ENCODE measurements at regions not wholly inside any gene's neighbourhood (a gene's known extent, or its start where the extent isn't known, plus 50 kb on each side); places are given as distances from the start of the nearest gene placed in this dataset.

- H3K4me3 Mint-ChIP-seq: no peak overlapping the region
- POLR2A ChIA-PET: interaction anchor here (0.7 kb wide), 1 partner anchor 175 kb away, joined by 3 read pairs; no protein-coding TSS in a partner anchor
Measured at GRCh38 chr4:152138451-152138850, 377.6 kb upstream of the GATB start.

GRCh38 chr4:152132776-152133175, 372.0 kb upstream of the GATB start:
- ChIA-PET POLR2A (no interaction called here), CTCF (interaction anchor here (1.1 kb wide), 1 partner anchor 11 kb away, joined by 5 read pairs; no protein-coding TSS in a partner anchor)
- H3K27ac Mint-ChIP-seq: no peak overlapping the region
- peaks cover 16% of the 10 kb centered on the region for H3K9me3 Mint-ChIP-seq
- H3K27me3 Mint-ChIP-seq: no peaks in the 10 kb centered on the region
- peaks cover 18% of the 10 kb centered on the region for H3K36me3 Mint-ChIP-seq (ENCODE audit: low read depth)
- DNase-seq: no peak
- no peak overlapping the region for H3K4me3 Mint-ChIP-seq
- peaks cover 35% of the 10 kb centered on the region for H3K4me1 Mint-ChIP-seq

More at GRCh38 chr4:152138451-152138850, 377.6 kb upstream of the GATB start:
- Mint-ChIP-seq H3K27me3 (no peaks in the 10 kb centered on the region), H3K4me1 (peaks cover 35% of the 10 kb centered on the region), H3K36me3 (ENCODE audit: low read depth) (peaks cover 5% of the 10 kb centered on the region), H3K9me3 (peaks cover 18% of the 10 kb centered on the region), H3K27ac (no peak overlapping the region)
- CTCF ChIA-PET: no interaction called here
- DNase-seq: peak; percentile 71

- ChIA-PET POLR2A (no interaction called here), CTCF (interaction anchor here (1.3 kb wide), 1 partner anchor 13 kb away, joined by 3 read pairs; no protein-coding TSS in a partner anchor)
- Mint-ChIP-seq H3K4me1 (peaks cover 33% of the 10 kb centered on the region), H3K4me3 (no peak overlapping the region), H3K27me3 (no peaks in the 10 kb centered on the region), H3K36me3 (ENCODE audit: low read depth) (peaks cover 39% of the 10 kb centered on the region), H3K9me3 (peaks cover 54% of the 10 kb centered on the region), H3K27ac (no peak overlapping the region)
- DNase-seq: no peak
Measured at GRCh38 chr4:152128356-152128755, 367.5 kb upstream of the GATB start.

GRCh38 chr4:152126238-152126637, 365.4 kb upstream of the GATB start:
- Mint-ChIP-seq H3K36me3 (ENCODE audit: low read depth) (peaks cover 35% of the 10 kb centered on the region), H3K4me3 (no peak overlapping the region), H3K27ac (no peak overlapping the region), H3K4me1 (peaks cover 27% of the 10 kb centered on the region), H3K9me3 (peaks cover 58% of the 10 kb centered on the region), H3K27me3 (no peaks in the 10 kb centered on the region)
- no peak for DNase-seq
- ChIA-PET POLR2A (no interaction called here), CTCF (interaction anchor here (0.7 kb wide), 1 partner anchor 8 kb away, joined by 3 read pairs; no protein-coding TSS in a partner anchor)

GRCh38 chr4:152118819-152119553, 358.2 kb upstream of the GATB start:
- peaks cover 29% of the 10 kb centered on the region for H3K36me3 Mint-ChIP-seq (ENCODE audit: low read depth)
- H3K27ac Mint-ChIP-seq: no peak overlapping the region
- ChIA-PET POLR2A (no interaction called here), CTCF (interaction anchor here (1.2 kb wide), 1 partner anchor 17 kb away, joined by 3 read pairs; no protein-coding TSS in a partner anchor)
- H3K4me1 Mint-ChIP-seq: peaks cover 32% of the 10 kb centered on the region
- H3K9me3 Mint-ChIP-seq: peaks cover 38% of the 10 kb centered on the region
- H3K27me3 Mint-ChIP-seq: no peaks in the 10 kb centered on the region
- no peak for DNase-seq
- no peak overlapping the region for H3K4me3 Mint-ChIP-seq

GRCh38 chr4:152117933-152118507, 357.2 kb upstream of the GATB start:
- Mint-ChIP-seq H3K27ac (no peak overlapping the region), H3K4me1 (peaks cover 38% of the 10 kb centered on the region), H3K4me3 (no peak overlapping the region), H3K36me3 (ENCODE audit: low read depth) (peaks cover 29% of the 10 kb centered on the region), H3K27me3 (no peaks in the 10 kb centered on the region), H3K9me3 (peaks cover 31% of the 10 kb centered on the region)
- CTCF ChIA-PET: interaction anchor here (1.2 to 5.4 kb wide), 2 partner anchors 16 kb away, joined by 3 to 31 read pairs; no protein-coding TSS in a partner anchor
- POLR2A ChIA-PET: no interaction called here
- DNase-seq: no peak

GRCh38 chr4:152117520-152117919, 356.7 kb upstream of the GATB start:
- ChIA-PET CTCF (interaction anchor here (5.4 kb wide), 1 partner anchor 16 kb away, joined by 31 read pairs; no protein-coding TSS in a partner anchor), POLR2A (no interaction called here)
- peaks cover 31% of the 10 kb centered on the region for H3K9me3 Mint-ChIP-seq
- no peaks in the 10 kb centered on the region for H3K27me3 Mint-ChIP-seq
- no peak overlapping the region for H3K4me3 Mint-ChIP-seq
- no peak for DNase-seq
- H3K4me1 Mint-ChIP-seq: peaks cover 43% of the 10 kb centered on the region
- peaks cover 29% of the 10 kb centered on the region for H3K36me3 Mint-ChIP-seq (ENCODE audit: low read depth)
- peak overlapping the region; percentile 7 for H3K27ac Mint-ChIP-seq

GRCh38 chr4:152117054-152117453, 356.2 kb upstream of the GATB start:
- DNase-seq: no peak
- H3K36me3 Mint-ChIP-seq (ENCODE audit: low read depth): peaks cover 29% of the 10 kb centered on the region
- H3K27ac Mint-ChIP-seq: peak overlapping the region; percentile 93
- ChIA-PET CTCF (interaction anchor here (5.4 kb wide), 1 partner anchor 15 kb away, joined by 31 read pairs; no protein-coding TSS in a partner anchor), POLR2A (no interaction called here)
- H3K27me3 Mint-ChIP-seq: no peaks in the 10 kb centered on the region
- H3K4me1 Mint-ChIP-seq: peaks cover 47% of the 10 kb centered on the region
- peaks cover 29% of the 10 kb centered on the region for H3K9me3 Mint-ChIP-seq
- H3K4me3 Mint-ChIP-seq: no peak overlapping the region

GRCh38 chr4:152115794-152116193, 355.0 kb upstream of the GATB start:
- CTCF ChIA-PET: interaction anchor here (1.5 to 5.4 kb wide), 3 partner anchors 12 to 106 kb away, joined by 3 to 31 read pairs (median 3); no protein-coding TSS in a partner anchor
- POLR2A ChIA-PET: no interaction called here

GRCh38 chr4:152115118-152115517, 354.3 kb upstream of the GATB start:
- H3K27me3 Mint-ChIP-seq: no peaks in the 10 kb centered on the region
- POLR2A ChIA-PET: no interaction called here
- CTCF ChIA-PET: interaction anchor here (1.5 to 5.4 kb wide), 3 partner anchors 12 to 105 kb away, joined by 3 to 31 read pairs (median 3); no protein-coding TSS in a partner anchor
- peak overlapping the region; percentile 93 for H3K27ac Mint-ChIP-seq
- H3K4me1 Mint-ChIP-seq: peaks cover 56% of the 10 kb centered on the region
- peaks cover 29% of the 10 kb centered on the region for H3K36me3 Mint-ChIP-seq (ENCODE audit: low read depth)
- DNase-seq: no peak
- H3K9me3 Mint-ChIP-seq: peaks cover 17% of the 10 kb centered on the region
- no peak overlapping the region for H3K4me3 Mint-ChIP-seq

More at GRCh38 chr4:152115794-152116193, 355.0 kb upstream of the GATB start:
- H3K27ac Mint-ChIP-seq: peak overlapping the region; percentile 93
- H3K4me1 Mint-ChIP-seq: peaks cover 50% of the 10 kb centered on the region
- H3K36me3 Mint-ChIP-seq (ENCODE audit: low read depth): peaks cover 29% of the 10 kb centered on the region
- DNase-seq: peak; percentile 63
- H3K9me3 Mint-ChIP-seq: peaks cover 21% of the 10 kb centered on the region
- H3K27me3 Mint-ChIP-seq: no peaks in the 10 kb centered on the region
- H3K4me3 Mint-ChIP-seq: peak overlapping the region; percentile 48

GRCh38 chr4:152114562-152114961, 353.8 kb upstream of the GATB start:
- peak overlapping the region; percentile 93 for H3K27ac Mint-ChIP-seq

GRCh38 chr4:152112887-152113286, 352.1 kb upstream of the GATB start:
- no peak for DNase-seq
- H3K27ac Mint-ChIP-seq: peak overlapping the region; percentile 15
- ChIA-PET POLR2A (interaction anchor here (0.6 kb wide), 1 partner anchor 818 kb away, joined by 3 read pairs; no protein-coding TSS in a partner anchor), CTCF (interaction anchor here (1.0 to 5.4 kb wide), 2 partner anchors 11 to 131 kb away, joined by 3 to 31 read pairs; no protein-coding TSS in a partner anchor)
- H3K27me3 Mint-ChIP-seq: no peaks in the 10 kb centered on the region
- peaks cover 29% of the 10 kb centered on the region for H3K36me3 Mint-ChIP-seq (ENCODE audit: low read depth)
- peaks cover 15% of the 10 kb centered on the region for H3K9me3 Mint-ChIP-seq
- peaks cover 75% of the 10 kb centered on the region for H3K4me1 Mint-ChIP-seq
- H3K4me3 Mint-ChIP-seq: no peak overlapping the region

More at GRCh38 chr4:152114562-152114961, 353.8 kb upstream of the GATB start:
- Mint-ChIP-seq H3K4me1 (peaks cover 61% of the 10 kb centered on the region), H3K36me3 (ENCODE audit: low read depth) (peaks cover 29% of the 10 kb centered on the region), H3K4me3 (no peak overlapping the region), H3K9me3 (peaks cover 15% of the 10 kb centered on the region), H3K27me3 (no peaks in the 10 kb centered on the region)
- no peak for DNase-seq
- CTCF ChIA-PET: interaction anchor here (5.4 kb wide), 1 partner anchor 13 kb away, joined by 31 read pairs; no protein-coding TSS in a partner anchor
- POLR2A ChIA-PET: no interaction called here

GRCh38 chr4:152112190-152112589, 351.4 kb upstream of the GATB start:
- Mint-ChIP-seq H3K36me3 (ENCODE audit: low read depth) (peaks cover 26% of the 10 kb centered on the region), H3K9me3 (peaks cover 15% of the 10 kb centered on the region), H3K27ac (no peak overlapping the region), H3K4me3 (no peak overlapping the region), H3K27me3 (no peaks in the 10 kb centered on the region), H3K4me1 (peaks cover 80% of the 10 kb centered on the region)
- ChIA-PET CTCF (interaction anchor here (5.4 kb wide), 1 partner anchor 10 kb away, joined by 31 read pairs; no protein-coding TSS in a partner anchor), POLR2A (interaction anchor here (0.6 kb wide), 1 partner anchor 819 kb away, joined by 3 read pairs; no protein-coding TSS in a partner anchor)
- no peak for DNase-seq
